Spleen (tissue), 7 donors: ENCODE measurements at regions not wholly inside any gene's neighbourhood (a gene's known extent, or its start where the extent isn't known, plus 50 kb on each side); places are given as distances from the start of the nearest gene placed in this dataset.

Experiments
- CTCF ChIP-seq, 11 experiments: fragments of 200-600 bp in 7 of 11; fragments of 450-650 bp in 4 of 11; sonication (generic) in 4 of 11; IDR thresholded peaks in 8 of 11; conservative IDR thresholded peaks in 3 of 11; 1 replicate in 7 of 11; 2 replicates in 4 of 11; pipeline versions ENCODE4 v1.4.0 to v1.8.0; 2016 to 2021; ENCODE audit warnings: antibody characterized with exemption in 11 of 11, inconsistent platforms in 4 of 11, mild to moderate bottlenecking in 1 of 11
- POLR2A ChIP-seq, 3 donors: fragments of 450-650 bp; IDR thresholded peaks; one replicate each; pipeline ENCODE4 v1.5.1; 2017; ENCODE audit warnings: antibody characterized with exemption in 3 of 3, mild to moderate bottlenecking in 1 of 3
- POLR2AphosphoS5 ChIP-seq, 3 donors: sonication (generic); formaldehyde crosslinking; IDR thresholded peaks; one replicate each; pipeline ENCODE4 v1.5.1; 2017; ENCODE audit warnings: antibody characterized with exemption in 3 of 3
- donor health status: DM: no; HTN: no; CAD: no; lungs with moderate emphysema.
- donor health status: DM: no; HTN: no; CAD: no.
- donor health status: DM: no; HTN: no; CAD: no.

- TF ChIP-seq CTCF (IDR thresholded peaks at IDR 0.05 in 8 of 11, conservative IDR thresholded peaks at IDR 0.05 in 3 of 11) (no peak), POLR2A (IDR thresholded peaks at IDR 0.05) (no peak), POLR2AphosphoS5 (IDR thresholded peaks at IDR 0.05) (no peak)
These were observed 162.5 kb upstream of the RPRM start for GRCh38 chr2:153641046-153641445.
